ENCODE measurements at regions not wholly inside any gene's neighbourhood (a gene's known extent, or its start where the extent isn't known, plus 50 kb on each side); places are given as distances from the start of the nearest gene placed in this dataset.

- TF ChIP-seq NFIC (IDR thresholded peaks at IDR 0.05; ENCODE audit: low read depth, low read length) (no peak), PML (IDR thresholded peaks at IDR 0.05; ENCODE audit: low read length) (no peak), YY1 (IDR thresholded peaks at IDR 0.05; ENCODE audit: low read depth, low read length) (no peak), TCF12 (IDR thresholded peaks at IDR 0.05; ENCODE audit: low read depth, low read length) (no peak), SPI1 (IDR thresholded peaks at IDR 0.05; ENCODE audit: borderline replicate concordance, insufficient read depth, low read depth, low read length) (no peak), TCF7 (IDR thresholded peaks at IDR 0.05; ENCODE audit: borderline replicate concordance) (no peak), CHD4 (IDR thresholded peaks at IDR 0.05) (no peak), FOS (IDR thresholded peaks at IDR 0.05; ENCODE audit: borderline replicate concordance, extremely low read depth, insufficient read length) (no peak), ZBTB11 (CRISPR knock-in tag; IDR thresholded peaks at IDR 0.05) (no peak), SKIL (IDR thresholded peaks at IDR 0.05; ENCODE audit: low read depth, poor library complexity, severe bottlenecking) (no peak), NFYB (IDR thresholded peaks at IDR 0.05; ENCODE audit: insufficient read depth, low read depth, low read length) (no peak), E2F4 (IDR thresholded peaks at IDR 0.05; ENCODE audit: low read depth, low read length) (no peak), EZH2 (IDR thresholded peaks at IDR 0.05; ENCODE audit: borderline replicate concordance, control insufficient read depth, low read depth, low read length) (no peak)
- TF ChIP-seq, protein P1, sequence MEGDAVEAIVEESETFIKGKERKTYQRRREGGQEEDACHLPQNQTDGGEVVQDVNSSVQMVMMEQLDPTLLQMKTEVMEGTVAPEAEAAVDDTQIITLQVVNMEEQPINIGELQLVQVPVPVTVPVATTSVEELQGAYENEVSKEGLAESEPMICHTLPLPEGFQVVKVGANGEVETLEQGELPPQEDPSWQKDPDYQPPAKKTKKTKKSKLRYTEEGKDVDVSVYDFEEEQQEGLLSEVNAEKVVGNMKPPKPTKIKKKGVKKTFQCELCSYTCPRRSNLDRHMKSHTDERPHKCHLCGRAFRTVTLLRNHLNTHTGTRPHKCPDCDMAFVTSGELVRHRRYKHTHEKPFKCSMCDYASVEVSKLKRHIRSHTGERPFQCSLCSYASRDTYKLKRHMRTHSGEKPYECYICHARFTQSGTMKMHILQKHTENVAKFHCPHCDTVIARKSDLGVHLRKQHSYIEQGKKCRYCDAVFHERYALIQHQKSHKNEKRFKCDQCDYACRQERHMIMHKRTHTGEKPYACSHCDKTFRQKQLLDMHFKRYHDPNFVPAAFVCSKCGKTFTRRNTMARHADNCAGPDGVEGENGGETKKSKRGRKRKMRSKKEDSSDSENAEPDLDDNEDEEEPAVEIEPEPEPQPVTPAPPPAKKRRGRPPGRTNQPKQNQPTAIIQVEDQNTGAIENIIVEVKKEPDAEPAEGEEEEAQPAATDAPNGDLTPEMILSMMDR (IDR thresholded peaks at IDR 0.05 in 2 of 3, conservative IDR thresholded peaks at IDR 0.05 in 1 of 3; ENCODE audit: control insufficient read depth in 2 of 3, extremely low read depth in 1 of 3, insufficient read depth in 1 of 3, low read depth in 3 of 3, low read length in 3 of 3), result no peak
Observed at GRCh38 chr4:60575336-60575735, 624.8 kb upstream of the ADGRL3 start.

All from GM12878 (cell line).